ENCODE measurements at regions not wholly inside any gene's neighbourhood (a gene's known extent, or its start where the extent isn't known, plus 50 kb on each side); places are given as distances from the start of the nearest gene placed in this dataset.

GRCh38 chr3:16102187-16102561 lies 72.3 kb upstream of the GALNT15 start:
- no peaks in the 10 kb centered on the region for H4K20me1 ChIP-seq (ENCODE audit: insufficient read depth)
- no peak overlapping the region for H3K9ac ChIP-seq (ENCODE audit: low read length)
- TF ChIP-seq SMC3 (conservative IDR thresholded peaks at IDR 0.05; ENCODE audit: poor library complexity): no peak
- no peak for TF ChIP-seq POLR2AphosphoS5 (IDR thresholded peaks at IDR 0.05)
- no peak for TF ChIP-seq EZH2 (IDR thresholded peaks at IDR 0.05; ENCODE audit: borderline replicate concordance, insufficient read depth, low read length, poor library complexity, severe bottlenecking)
- no peak for TF ChIP-seq MXI1 (conservative IDR thresholded peaks at IDR 0.05; ENCODE audit: poor library complexity, severe bottlenecking)
- H3F3A ChIP-seq (ENCODE audit: insufficient read depth, low read length, poor library complexity, severe bottlenecking): no peaks in the 10 kb centered on the region
- H3K27ac ChIP-seq (ENCODE audit: low read length): no peak overlapping the region
- H3K4me2 ChIP-seq (ENCODE audit: low read length): no peak overlapping the region
- H3K9me3 ChIP-seq (ENCODE audit: low read length): no peaks in the 10 kb centered on the region
- no peaks in the 10 kb centered on the region for H3K79me2 ChIP-seq (replicated peaks; ENCODE audit: insufficient read depth, low read length)
- no peaks in the 10 kb centered on the region for H3K9me2 ChIP-seq (ENCODE audit: insufficient read depth, low read length)
- H3K36me3 ChIP-seq (ENCODE audit: insufficient read depth, low read length): no peaks in the 10 kb centered on the region
- H2AFZ ChIP-seq (ENCODE audit: low read depth, low read length): no peak overlapping the region
- H3K27me3 ChIP-seq (ENCODE audit: insufficient read depth, low read depth, low read length): no peaks in the 10 kb centered on the region
- H3K4me3 ChIP-seq (ENCODE audit: low read length): no peak overlapping the region

GRCh38 chr3:16102905-16103364 lies 71.5 kb upstream of the GALNT15 start:
- no peaks in the 10 kb centered on the region for H3K79me2 ChIP-seq (replicated peaks; ENCODE audit: insufficient read depth, low read length)
- no peaks in the 10 kb centered on the region for H3F3A ChIP-seq (ENCODE audit: insufficient read depth, low read length, poor library complexity, severe bottlenecking)
- H3K27ac ChIP-seq (ENCODE audit: low read length): no peak overlapping the region
- no peak overlapping the region for H3K4me2 ChIP-seq (ENCODE audit: low read length)
- H3K36me3 ChIP-seq (ENCODE audit: insufficient read depth, low read length): no peaks in the 10 kb centered on the region
- H3K9ac ChIP-seq (ENCODE audit: low read length): no peak overlapping the region
- no peaks in the 10 kb centered on the region for H3K9me2 ChIP-seq (ENCODE audit: insufficient read depth, low read length)
- H3K27me3 ChIP-seq (ENCODE audit: insufficient read depth, low read depth, low read length): no peaks in the 10 kb centered on the region
- no peak overlapping the region for H2AFZ ChIP-seq (ENCODE audit: low read depth, low read length)
- TF ChIP-seq CTCF (IDR thresholded peaks at IDR 0.05; ENCODE audit: poor library complexity, severe bottlenecking) (no peak), POLR2AphosphoS5 (IDR thresholded peaks at IDR 0.05) (no peak), TAF1 (IDR thresholded peaks at IDR 0.05; ENCODE audit: low read depth) (no peak), SMC3 (conservative IDR thresholded peaks at IDR 0.05; ENCODE audit: poor library complexity) (no peak), REST (IDR thresholded peaks at IDR 0.05; ENCODE audit: borderline replicate concordance) (no peak), EZH2 (IDR thresholded peaks at IDR 0.05; ENCODE audit: borderline replicate concordance, insufficient read depth, low read length, poor library complexity, severe bottlenecking) (no peak), MXI1 (conservative IDR thresholded peaks at IDR 0.05; ENCODE audit: poor library complexity, severe bottlenecking) (no peak), EP300 (conservative IDR thresholded peaks at IDR 0.05; ENCODE audit: poor library complexity, severe bottlenecking) (no peak), RAD21 (conservative IDR thresholded peaks at IDR 0.05) (no peak)
- no peak overlapping the region for H3K4me3 ChIP-seq (ENCODE audit: low read length)
- H3K9me3 ChIP-seq (ENCODE audit: low read length): no peaks in the 10 kb centered on the region
- H4K20me1 ChIP-seq (ENCODE audit: insufficient read depth): no peaks in the 10 kb centered on the region
